H1 (cell line): ENCODE measurements at regions not wholly inside any gene's neighbourhood (a gene's known extent, or its start where the extent isn't known, plus 50 kb on each side); places are given as distances from the start of the nearest gene placed in this dataset.

Source experiments
- CHD7 ChIP-seq: fragments of 300-600 bp; sonication (generic); IDR thresholded peaks from 2 replicates; pipeline ENCODE4 v1.7.1; 2012; ENCODE audit warnings: low read length, moderate library complexity, mild to moderate bottlenecking, inconsistent platforms; ENCODE audit not compliant: insufficient replicate concordance
- EZH2 ChIP-seq: fragments of 200-600 bp; sonication (generic); IDR thresholded peaks from 2 replicates; pipeline ENCODE4 v1.7.1; 2012; ENCODE audit warnings: low read depth, mild to moderate bottlenecking, moderate library complexity, low read length, inconsistent platforms; ENCODE audit not compliant: severe bottlenecking
- KDM5A ChIP-seq: fragments of 200-600 bp; IDR thresholded peaks from 2 replicates; pipeline ENCODE4 v1.7.1; 2012; ENCODE audit warnings: mild to moderate bottlenecking, low read length, inconsistent platforms, mixed read lengths
- NRF1 ChIP-seq: IDR thresholded peaks from 2 replicates; pipeline ENCODE4 v1.6.1; 2011; ENCODE audit warnings: mild to moderate bottlenecking, low read depth, low read length, improper control_type of control experiment
- RXRA ChIP-seq: IDR thresholded peaks from 2 replicates; pipeline ENCODE4 v1.6.1; 2011; ENCODE audit warnings: low read depth, mild to moderate bottlenecking, low read length, moderate library complexity; ENCODE audit not compliant: insufficient read depth
- SIRT6 ChIP-seq: IDR thresholded peaks from one replicate; pipeline ENCODE4 v1.7.1; 2012; ENCODE audit warnings: low read length, inconsistent platforms
- TBP ChIP-seq: IDR thresholded peaks from 2 replicates; pipeline ENCODE4 v1.6.1; 2011; ENCODE audit warnings: low read depth, low read length, improper control_type of control experiment

DNA sequence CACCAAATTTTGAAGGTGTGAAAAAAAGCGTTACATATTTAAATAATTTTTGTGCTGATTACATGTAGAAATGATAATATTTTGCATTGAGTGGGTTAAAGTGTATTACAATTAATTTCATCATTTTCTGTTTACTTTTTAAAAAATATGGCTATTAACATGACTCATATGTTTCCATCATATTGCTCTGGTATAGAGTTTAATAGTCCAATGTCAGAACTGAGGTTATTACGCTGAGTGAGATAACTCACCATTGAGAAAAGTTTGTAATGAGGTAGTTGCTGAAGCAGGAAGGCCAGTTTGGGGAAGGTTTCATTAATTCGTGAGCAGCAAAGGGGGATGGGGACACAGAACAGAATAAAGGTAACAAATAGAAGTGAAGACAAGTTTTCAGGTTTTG is 865.7 kb upstream of the MGAT4C start (continued):
- no peak for TF ChIP-seq CHD7
- TF ChIP-seq TBP, result no peak
- TF ChIP-seq KDM5A, result no peak
- TF ChIP-seq EZH2, result no peak
- no peak for TF ChIP-seq NRF1
- no peak for TF ChIP-seq RXRA
- no peak for TF ChIP-seq SIRT6
